H1 (cell line): ENCODE measurements at regions not wholly inside any gene's neighbourhood (a gene's known extent, or its start where the extent isn't known, plus 50 kb on each side); places are given as distances from the start of the nearest gene placed in this dataset.

ENCODE experiments used
- CTCF ChIA-PET: fragments of 300-600 bp; sonication (Branson Sonifier 250); formaldehyde crosslinking; loops from one replicate; lab custom pipeline; 2021; ENCODE audit not compliant: partially characterized antibody; lab: Charles Lee
- POLR2A ChIA-PET: fragments of 300-600 bp; sonication (Branson Sonifier 250); formaldehyde crosslinking; loops from one replicate; lab custom pipeline; 2021; ENCODE audit warnings: inconsistent platforms; ENCODE audit not compliant: partially characterized antibody; lab: Charles Lee
- DNase-seq, 2 experiments: peaks; one replicate each; pipeline versions ENCODE4 v3.0.0 to v3.0.0-alpha.2; 2010 to 2022; ENCODE audit warnings: low spot score in 2 of 2, low read depth in 1 of 2, mixed read lengths in 1 of 2
- FAIRE-seq: peaks from 2 replicates; lab custom pipeline; 2011; peaks lifted over from hg19 to GRCh38; lab: Jason Lieb, UNC
- H2AFZ ChIP-seq: 2 replicates; pipeline ENCODE4 v1.8.1; 2012; ENCODE audit warnings: low read length, inconsistent platforms
- H2AK5ac ChIP-seq: 2 replicates; pipeline ENCODE4 v1.6.1; 2013; ENCODE audit warnings: low read depth, low read length
- H2BK120ac ChIP-seq: replicated peaks from 2 replicates; pipeline ENCODE3; 2013; ENCODE audit warnings: low read depth, low read length, inconsistent platforms
- H2BK12ac ChIP-seq: 2 replicates; pipeline ENCODE4 v1.6.1; 2013; ENCODE audit warnings: low read depth, low read length
- H2BK15ac ChIP-seq: 2 replicates; pipeline ENCODE4 v1.6.1; 2013; ENCODE audit warnings: low read length
- H2BK20ac ChIP-seq: 2 replicates; pipeline ENCODE4 v1.6.1; 2013; ENCODE audit warnings: low read length
- H2BK5ac ChIP-seq: 2 replicates; pipeline ENCODE4 v1.6.1; 2013; ENCODE audit warnings: low read depth, low read length
- H3K14ac ChIP-seq: 2 replicates; pipeline ENCODE4 v1.6.1; 2013; ENCODE audit warnings: inconsistent platforms; ENCODE audit not compliant: insufficient read length
- H3K18ac ChIP-seq: 2 replicates; pipeline ENCODE4 v1.6.1; 2013; ENCODE audit warnings: low read length; ENCODE audit errors: extremely low read depth
- H3K23ac ChIP-seq: 2 replicates; pipeline ENCODE4 v1.6.1; 2013; ENCODE audit warnings: inconsistent platforms; ENCODE audit not compliant: insufficient read length
- H3K23me2 ChIP-seq: 2 replicates; pipeline ENCODE4 v1.6.1; 2013; ENCODE audit warnings: low read depth, low read length
- H3K27ac ChIP-seq: 2 replicates; pipeline ENCODE4 v1.6.1; 2011; ENCODE audit warnings: low read depth, low read length, inconsistent platforms
- H3K27me3 ChIP-seq, 4 experiments: replicated peaks in 1 of 4; 1 replicate in 1 of 4; 2 replicates in 3 of 4; pipeline versions ENCODE4 v1.6.1 to v1.8.1; 2011 to 2013; ENCODE audit warnings: low read length in 3 of 4, mild to moderate bottlenecking in 3 of 4, inconsistent platforms in 2 of 4, mixed read lengths in 2 of 4, moderate library complexity in 1 of 4; ENCODE audit not compliant: control insufficient read depth in 3 of 4, insufficient read depth in 3 of 4; ENCODE audit errors: extremely low read depth in 1 of 4
- H3K36me3 ChIP-seq, 4 experiments: 2 replicates each; pipeline versions ENCODE4 v1.6.1 to v1.8.1; 2011 to 2013; ENCODE audit warnings: mild to moderate bottlenecking in 4 of 4, low read length in 3 of 4, moderate library complexity in 2 of 4, control low read depth in 1 of 4, inconsistent platforms in 1 of 4; ENCODE audit not compliant: insufficient read depth in 4 of 4, control insufficient read depth in 2 of 4
- H3K4ac ChIP-seq: replicated peaks from 2 replicates; pipeline ENCODE3; 2013; ENCODE audit warnings: low read length, low read depth, mixed read lengths, inconsistent platforms; ENCODE audit not compliant: insufficient read length
- H3K4me1 ChIP-seq, 4 experiments: replicated peaks in 1 of 4; 1 replicate in 1 of 4; 2 replicates in 3 of 4; pipeline versions ENCODE4 v1.6.1 to v1.8.1; 2011 to 2013; ENCODE audit warnings: low read length in 3 of 4, inconsistent platforms in 2 of 4, mixed read lengths in 1 of 4; ENCODE audit not compliant: insufficient read depth in 4 of 4, control insufficient read depth in 3 of 4
- H3K4me2 ChIP-seq, 2 experiments: 2 replicates each; pipeline versions ENCODE4 v1.6.1 to v1.8.1; 2011 to 2013; ENCODE audit warnings: low read depth in 2 of 2, low read length in 2 of 2, control low read depth in 1 of 2, inconsistent platforms in 1 of 2, mild to moderate bottlenecking in 1 of 2; ENCODE audit not compliant: insufficient read depth in 1 of 2
- H3K4me3 ChIP-seq, 4 experiments: fragments of 200-600, 300-600 bp in 1 of 4; sonication (generic), shearing (Covaris generic), sonication (Bioruptor Twin) in 1 of 4; 2 replicates each; pipeline versions ENCODE4 v1.5.1 to v1.8.1; 2011 to 2016; ENCODE audit warnings: low read length in 4 of 4, low read depth in 3 of 4, control low read depth in 2 of 4, inconsistent platforms in 2 of 4, mild to moderate bottlenecking in 2 of 4, mixed read lengths in 1 of 4, moderate library complexity in 1 of 4; ENCODE audit not compliant: insufficient read depth in 2 of 4; ENCODE audit errors: extremely low read depth in 1 of 4
- H3K56ac ChIP-seq: replicated peaks from 2 replicates; pipeline ENCODE3; 2013; ENCODE audit warnings: low read depth, mild to moderate bottlenecking, mixed read lengths, low read length, inconsistent platforms; ENCODE audit not compliant: insufficient read length
- H3K79me1 ChIP-seq: 2 replicates; pipeline ENCODE4 v1.6.1; 2013; ENCODE audit warnings: low read depth, low read length, control low read depth
- H3K79me2 ChIP-seq, 2 experiments: 2 replicates each; pipeline versions ENCODE4 v1.6.1 to v1.8.1; 2012 to 2013; ENCODE audit warnings: low read length in 2 of 2, mild to moderate bottlenecking in 2 of 2, inconsistent platforms in 1 of 2; ENCODE audit not compliant: insufficient read depth in 2 of 2, control insufficient read depth in 1 of 2
- H3K9ac ChIP-seq, 4 experiments: replicated peaks in 1 of 4; 1 replicate in 1 of 4; 2 replicates in 3 of 4; pipeline versions ENCODE4 v1.6.1 to v1.8.1; 2011 to 2013; ENCODE audit warnings: low read depth in 3 of 4, low read length in 3 of 4, control low read depth in 2 of 4, mild to moderate bottlenecking in 2 of 4, moderate library complexity in 2 of 4, inconsistent platforms in 1 of 4; ENCODE audit errors: extremely low read depth in 1 of 4
- H3K9me3 ChIP-seq, 2 experiments: 2 replicates each; pipeline versions ENCODE4 v1.6.1 to v1.8.1; 2012 to 2013; ENCODE audit warnings: mild to moderate bottlenecking in 2 of 2, moderate library complexity in 2 of 2, control low read depth in 1 of 2, inconsistent platforms in 1 of 2, low read depth in 1 of 2, low read length in 1 of 2, mixed read lengths in 1 of 2; ENCODE audit not compliant: insufficient read depth in 2 of 2
- H4K20me1 ChIP-seq, 2 experiments: replicated peaks in 1 of 2; 2 replicates each; pipeline versions ENCODE3 to v1.8.1; 2011 to 2013; ENCODE audit warnings: inconsistent platforms in 2 of 2, low read length in 2 of 2, mild to moderate bottlenecking in 1 of 2; ENCODE audit not compliant: insufficient read depth in 2 of 2, control insufficient read depth in 1 of 2
- H4K5ac ChIP-seq: 2 replicates; pipeline ENCODE4 v1.6.1; 2013; ENCODE audit warnings: low read length, low read depth, mixed read lengths, inconsistent platforms; ENCODE audit not compliant: insufficient read length
- H4K8ac ChIP-seq: 2 replicates; pipeline ENCODE4 v1.8.0; 2013; ENCODE audit warnings: mild to moderate bottlenecking, moderate library complexity, low read length, inconsistent platforms; ENCODE audit not compliant: insufficient read depth; ENCODE audit errors: extremely low read depth
- H4K91ac ChIP-seq: replicated peaks from 2 replicates; pipeline ENCODE3; 2013; ENCODE audit warnings: low read length, mixed read lengths, inconsistent platforms; ENCODE audit not compliant: insufficient read length
- BACH1 ChIP-seq: IDR thresholded peaks from 2 replicates; pipeline ENCODE4 v1.6.1; 2012; ENCODE audit warnings: low read length, improper control_type of control experiment
- FOSL1 ChIP-seq: IDR thresholded peaks from 2 replicates; pipeline ENCODE4 v1.6.1; 2011; ENCODE audit warnings: mild to moderate bottlenecking, low read depth, low read length, moderate library complexity; ENCODE audit not compliant: insufficient read depth
- POLR2AphosphoS5 ChIP-seq: IDR thresholded peaks from 2 replicates; pipeline ENCODE4 v1.6.1; 2011; ENCODE audit warnings: low read depth, low read length
- RBBP5 ChIP-seq: IDR thresholded peaks from 2 replicates; pipeline ENCODE4 v1.7.1; 2012; ENCODE audit warnings: low read depth, mild to moderate bottlenecking, inconsistent platforms, low read length, moderate library complexity, borderline replicate concordance
- RXRA ChIP-seq: IDR thresholded peaks from 2 replicates; pipeline ENCODE4 v1.6.1; 2011; ENCODE audit warnings: low read depth, mild to moderate bottlenecking, low read length, moderate library complexity; ENCODE audit not compliant: insufficient read depth
- SAP30 ChIP-seq: fragments of 300-600 bp; sonication (generic); IDR thresholded peaks from 2 replicates; pipeline ENCODE4 v1.7.1; 2012; ENCODE audit warnings: low read length, moderate library complexity, mild to moderate bottlenecking, inconsistent platforms; ENCODE audit not compliant: insufficient read depth, insufficient replicate concordance
- SRF ChIP-seq: IDR thresholded peaks from 2 replicates; pipeline ENCODE4 v1.6.1; 2011; ENCODE audit warnings: mild to moderate bottlenecking, low read depth, low read length, moderate library complexity
- SUZ12 ChIP-seq: fragments of 200-600 bp; sonication (generic); IDR thresholded peaks from 2 replicates; pipeline ENCODE4 v1.6.1; 2012; ENCODE audit warnings: mild to moderate bottlenecking, inconsistent platforms, low read length, moderate library complexity, mixed read lengths
- TAF7 ChIP-seq: optimal IDR thresholded peaks from 2 replicates; pipeline ENCODE3; 2011; ENCODE audit warnings: low read depth, mild to moderate bottlenecking, inconsistent platforms, low read length, moderate library complexity, borderline replicate concordance
- whole genome bisulfite sequencing, 2 experiments: shearing (Covaris generic) in 1 of 2; methylation state at CpG; one replicate each; pipeline versions ENCODE4 v1.1.6 to v1.1.7; 2013 to 2015; ENCODE audit warnings: low lambda C conversion rate in 2 of 2, mixed read lengths in 2 of 2, inconsistent platforms in 1 of 2, low coverage in 1 of 2, missing lambda C conversion rate in 1 of 2; ENCODE audit not compliant: insufficient replicate concordance in 2 of 2, insufficient coverage in 1 of 2, insufficient read length in 1 of 2; ENCODE audit errors: extremely low coverage in 1 of 2, missing lambda C conversion rate in 1 of 2; 5-methylcytosine and 5-hydroxymethylcytosine counted together

GRCh38 chrX:63917296-63917695, 132.3 kb upstream of the ARHGEF9 start:
- 92% methylated on average over 1 of the region's 1 CpG; no CpG with 5 or more reads in 1 of the 2 experiments for WGBS, 2 experiments
- no peak overlapping the region for H2BK120ac ChIP-seq
- CTCF ChIA-PET, result interaction anchor here (0.7 to 3.1 kb wide), 4 partner anchors 11 to 230 kb away, joined by 3 to 11 read pairs (median 5); no protein-coding TSS in a partner anchor
- TF ChIP-seq FOSL1 (no peak), RXRA (no peak), RBBP5 (no peak), BACH1 (no peak), TAF7 (no peak), SUZ12 (no peak), SAP30 (no peak), POLR2AphosphoS5 (no peak), SRF (no peak)

More at GRCh38 chrX:63917296-63917695, 132.3 kb upstream of the ARHGEF9 start:
- POLR2A ChIA-PET, result no interaction called here
- H3K9ac ChIP-seq, result no peak overlapping the region
- no peak overlapping the region for H3K14ac ChIP-seq
- no peak overlapping the region for H4K91ac ChIP-seq
- H3K79me1 ChIP-seq, result no peaks in the 10 kb centered on the region
- no peak overlapping the region for H3K27ac ChIP-seq
- H2AFZ ChIP-seq, result no peak overlapping the region
- peaks cover 10 to 22% of the 10 kb centered on the region in 2 experiments; a peak in 2 of 4 replicates for H3K9me3 ChIP-seq
- H2BK5ac ChIP-seq, result no peak overlapping the region
- H3K4me1 ChIP-seq, result no peaks in the 10 kb centered on the region
- no peak overlapping the region for H2BK15ac ChIP-seq
- H3K27me3 ChIP-seq, result no peaks in the 10 kb centered on the region
- H4K5ac ChIP-seq, result no peak overlapping the region
- H3K4me3 ChIP-seq, result no peak overlapping the region
- no peak overlapping the region for H2AK5ac ChIP-seq
- no peaks in the 10 kb centered on the region for H3K36me3 ChIP-seq
- H4K8ac ChIP-seq, result no peak overlapping the region
- FAIRE-seq, result no peak
- H3K4ac ChIP-seq, result no peak overlapping the region
- H2BK12ac ChIP-seq, result no peak overlapping the region
- H2BK20ac ChIP-seq, result no peak overlapping the region
- H3K23me2 ChIP-seq, result no peaks in the 10 kb centered on the region
- no peak overlapping the region for H3K23ac ChIP-seq
- no peak overlapping the region for H3K56ac ChIP-seq
- no peaks in the 10 kb centered on the region for H3K79me2 ChIP-seq
- no peak overlapping the region for H3K4me2 ChIP-seq
- H3K18ac ChIP-seq, result no peak overlapping the region
- H4K20me1 ChIP-seq, result no peaks in the 10 kb centered on the region
- no peak for DNase-seq
